Activated CD8-positive, alpha-beta memory T cell treated with anti-CD3 and anti-CD28 coated beads for 24 hours (primary cell): ENCODE measurements at regions not wholly inside any gene's neighbourhood (a gene's known extent, or its start where the extent isn't known, plus 50 kb on each side); places are given as distances from the start of the nearest gene placed in this dataset.
"Not testable (repeated sequence)": the region's sequence is repeated elsewhere in the genome, so short reads cannot be mapped to it uniquely, and the experiment has no call there.

Experiments used
- DNase-seq: peaks from one replicate; pipeline ENCODE4 v3.0.0-alpha.2; 2020

DNA sequence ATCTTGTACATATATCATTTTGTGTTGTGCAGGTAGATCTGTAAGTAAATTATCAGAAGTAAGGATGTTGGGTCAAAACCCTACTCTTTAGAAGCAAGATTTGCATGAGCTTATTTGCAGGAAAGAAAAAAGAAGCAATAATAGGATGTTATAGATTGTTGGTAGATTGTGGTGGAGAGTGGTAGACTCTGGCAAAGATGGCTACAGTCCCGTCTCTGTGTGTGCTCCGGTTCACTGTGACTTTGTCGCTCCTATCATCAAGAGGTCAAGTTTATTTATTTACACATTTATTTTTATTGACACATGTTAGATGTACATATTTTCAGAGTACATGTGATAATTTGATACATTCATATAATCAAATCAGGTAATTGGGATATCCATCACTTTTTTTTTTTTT lies 81.0 kb upstream of the NDUFV2 start:
- DNase-seq, result no peak

DNA sequence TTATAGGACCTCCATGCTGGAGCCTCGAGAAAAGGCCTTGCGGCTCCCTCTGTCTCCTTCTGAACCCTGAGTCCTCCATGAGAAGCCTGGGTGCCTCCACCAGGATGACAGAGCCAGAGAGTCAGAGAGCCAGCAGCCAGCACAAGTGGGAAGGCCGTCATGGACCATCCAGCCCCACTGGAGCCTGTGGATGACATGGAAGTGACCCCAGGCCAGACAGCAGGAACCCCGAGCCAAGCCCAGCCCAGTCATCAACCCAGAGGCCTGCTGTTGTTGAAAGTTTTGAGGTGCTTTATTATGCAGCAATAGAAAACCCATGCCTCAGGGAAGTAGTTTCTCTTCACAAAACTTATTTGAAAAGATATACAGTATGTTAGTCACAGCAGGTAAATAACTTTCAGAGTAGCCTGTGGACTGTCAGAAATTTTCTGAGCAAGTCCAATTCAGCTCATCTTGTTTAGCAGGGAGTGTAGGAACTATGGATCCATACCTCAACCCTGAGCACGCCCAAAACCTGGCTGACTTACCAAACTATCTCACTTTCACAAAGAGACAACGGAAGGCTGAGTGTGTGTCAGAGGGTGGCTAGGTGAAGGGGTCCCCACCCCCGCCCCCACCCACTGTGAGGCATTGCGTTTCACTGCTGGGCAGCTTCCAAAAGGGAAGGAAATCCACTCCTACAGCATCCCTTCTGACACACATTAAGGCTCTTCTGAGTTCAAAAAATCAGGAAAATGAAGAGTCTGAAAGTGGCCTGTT lies 79.9 kb upstream of the NDUFV2 start:
- no peak for DNase-seq

DNA sequence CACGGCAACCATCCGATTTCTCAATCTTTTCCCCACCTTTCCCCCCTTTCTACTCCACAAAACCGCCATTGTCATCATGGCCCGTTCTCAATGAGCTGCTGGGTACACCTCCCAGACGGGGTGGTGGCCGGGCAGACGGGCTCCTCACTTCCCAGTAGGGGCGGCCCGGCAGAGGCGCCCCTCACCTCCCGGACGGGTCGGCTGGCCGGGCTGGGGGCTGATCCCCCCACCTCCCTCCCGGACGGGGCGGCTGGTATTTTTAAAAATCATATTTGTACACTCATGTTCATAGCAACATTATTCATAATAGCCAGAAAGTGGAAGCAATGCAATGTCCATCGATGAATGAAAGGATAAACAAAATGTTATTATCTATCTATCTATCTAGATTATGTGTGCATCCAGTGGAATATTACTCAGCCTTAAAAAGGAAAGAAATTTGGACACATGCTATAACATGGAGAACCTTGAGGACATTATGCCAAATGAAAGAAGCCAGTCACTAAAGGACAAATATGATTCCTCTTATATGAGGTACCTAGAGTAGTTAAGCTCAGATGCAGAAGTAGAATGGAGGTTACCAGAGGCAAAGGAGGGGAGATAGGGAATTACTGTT lies 78.4 kb upstream of the NDUFV2 start:
- DNase-seq, result not testable (repeated sequence)

DNA sequence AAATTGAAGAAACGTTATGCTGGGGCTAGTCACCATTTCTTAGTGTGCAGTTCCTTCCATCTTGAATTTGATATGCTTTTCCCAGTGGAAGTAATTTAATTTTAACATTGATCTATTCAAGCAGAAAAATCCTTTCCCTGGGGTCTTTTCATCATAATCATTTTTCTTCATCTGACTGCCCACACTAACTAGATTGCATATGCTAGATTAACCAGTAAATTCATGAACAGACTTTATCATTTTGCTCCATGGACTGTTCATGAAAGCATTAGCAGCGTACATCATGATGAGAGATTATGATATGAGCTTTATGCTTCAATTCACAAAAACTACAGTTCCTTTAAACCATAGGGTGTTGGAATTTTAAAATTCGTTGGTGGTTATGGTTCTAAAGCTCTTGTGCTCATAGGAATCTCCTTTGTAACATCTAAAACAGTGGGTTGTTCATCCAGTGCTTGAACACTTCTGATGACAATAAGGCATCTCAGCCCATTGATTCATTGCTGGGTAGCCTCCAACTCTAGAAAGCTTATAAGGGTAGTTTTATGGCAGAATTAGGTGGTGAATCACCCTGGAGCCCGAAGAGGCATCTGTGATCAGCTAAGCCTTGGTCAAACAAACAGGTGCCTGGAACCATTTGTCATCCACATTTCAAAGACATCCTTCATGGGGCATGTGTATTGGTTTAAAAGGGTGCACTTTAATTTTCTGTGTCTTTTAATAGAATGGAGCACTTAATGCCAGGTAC lies 77.2 kb upstream of the NDUFV2 start:
- no peak for DNase-seq

DNA sequence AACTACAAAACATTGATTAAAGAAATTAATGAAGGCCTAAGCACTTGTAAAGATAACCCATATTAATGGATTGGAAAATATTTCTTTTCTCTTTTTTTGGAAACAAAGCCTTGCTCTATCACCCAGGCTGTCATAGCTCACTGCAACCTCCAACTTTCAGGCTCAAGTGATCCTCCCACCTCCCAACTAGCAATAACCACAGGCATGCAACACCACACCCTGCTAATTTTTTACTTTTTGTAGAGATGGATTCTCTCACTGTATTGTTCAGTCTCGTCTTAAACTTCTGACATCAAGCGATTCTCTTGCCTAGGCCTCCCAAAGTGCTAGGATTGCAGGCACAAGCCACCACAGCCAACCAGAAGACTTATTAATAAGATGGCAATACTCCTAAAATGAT lies 73.4 kb upstream of the NDUFV2 start:
- no peak for DNase-seq

DNA sequence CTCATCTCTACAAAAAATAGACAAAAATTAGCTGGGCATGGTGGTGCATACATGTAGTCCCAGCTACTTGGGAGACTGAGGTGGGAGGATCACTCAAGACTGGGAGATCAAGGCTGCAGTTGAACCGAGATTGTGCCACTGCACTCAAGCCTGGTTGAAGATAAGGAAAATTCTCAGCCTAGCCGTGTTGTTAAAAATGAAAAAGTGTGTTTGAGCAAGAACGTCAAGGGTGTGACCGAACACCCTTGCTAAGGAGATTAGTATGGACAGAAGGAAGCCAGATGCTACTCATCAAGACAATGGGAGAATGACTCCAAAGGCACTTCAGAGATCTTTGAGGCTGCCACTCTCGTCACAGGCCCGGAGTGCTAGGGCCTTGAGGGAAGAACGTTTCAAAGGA lies 70.0 kb upstream of the NDUFV2 start:
- DNase-seq, result no peak

DNA sequence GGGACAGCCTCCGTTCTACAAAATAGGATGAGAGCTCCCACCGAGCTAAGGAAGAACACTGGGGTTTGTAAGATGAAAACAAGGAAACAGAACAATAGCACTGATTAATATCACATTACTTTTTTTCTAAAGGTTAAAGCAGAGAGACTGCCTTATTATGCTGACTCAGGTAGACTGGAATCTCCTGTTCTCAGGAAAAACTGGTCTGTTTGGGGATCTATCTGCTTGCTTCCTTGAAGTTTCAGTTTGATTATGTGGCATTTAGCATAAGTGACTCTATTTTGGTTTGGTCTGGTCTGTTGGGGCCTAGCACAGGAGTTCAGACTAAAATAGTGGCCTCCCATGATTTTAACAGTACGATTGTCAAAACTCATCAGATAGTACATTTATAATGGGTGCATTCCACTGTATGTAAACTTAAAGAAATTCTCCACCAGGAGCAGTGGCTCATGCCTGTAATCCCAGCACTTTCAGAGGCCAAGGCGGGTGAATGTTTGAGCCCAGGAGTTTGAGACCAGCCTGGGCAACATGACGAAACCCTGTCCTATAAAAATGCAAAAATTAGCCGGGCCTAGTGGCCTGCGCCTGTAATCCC lies 64.1 kb upstream of the NDUFV2 start:
- no peak for DNase-seq

DNA sequence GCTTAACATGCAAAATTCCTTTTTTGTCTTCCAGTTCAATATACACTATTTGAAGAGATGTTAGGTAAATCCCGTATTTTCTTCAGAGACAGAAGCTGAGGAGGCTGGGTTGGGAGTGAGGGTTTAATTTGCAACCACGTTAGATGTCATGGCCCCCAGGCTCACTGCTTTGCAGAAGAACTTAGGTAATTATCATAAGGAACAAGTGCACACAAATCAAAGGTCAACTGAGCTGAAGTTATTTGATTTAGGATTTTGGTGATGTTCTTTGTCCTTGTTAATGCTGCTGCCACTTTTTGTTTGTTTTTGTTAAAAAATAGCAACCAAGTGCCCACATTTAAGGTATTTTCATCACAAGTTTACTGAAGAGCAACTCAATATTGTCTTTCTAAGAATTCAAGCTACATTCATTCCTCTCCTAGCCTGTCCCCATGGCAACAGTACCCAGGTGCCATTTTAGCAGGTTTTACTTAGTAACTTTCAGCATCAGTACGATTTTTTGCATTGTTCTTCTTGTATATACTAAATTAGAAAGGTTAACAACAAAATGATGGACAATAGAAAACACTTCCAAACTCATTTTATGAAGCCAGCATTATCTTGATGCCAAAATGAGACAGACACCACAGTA lies 62.9 kb upstream of the NDUFV2 start:
- DNase-seq, result no peak

DNA sequence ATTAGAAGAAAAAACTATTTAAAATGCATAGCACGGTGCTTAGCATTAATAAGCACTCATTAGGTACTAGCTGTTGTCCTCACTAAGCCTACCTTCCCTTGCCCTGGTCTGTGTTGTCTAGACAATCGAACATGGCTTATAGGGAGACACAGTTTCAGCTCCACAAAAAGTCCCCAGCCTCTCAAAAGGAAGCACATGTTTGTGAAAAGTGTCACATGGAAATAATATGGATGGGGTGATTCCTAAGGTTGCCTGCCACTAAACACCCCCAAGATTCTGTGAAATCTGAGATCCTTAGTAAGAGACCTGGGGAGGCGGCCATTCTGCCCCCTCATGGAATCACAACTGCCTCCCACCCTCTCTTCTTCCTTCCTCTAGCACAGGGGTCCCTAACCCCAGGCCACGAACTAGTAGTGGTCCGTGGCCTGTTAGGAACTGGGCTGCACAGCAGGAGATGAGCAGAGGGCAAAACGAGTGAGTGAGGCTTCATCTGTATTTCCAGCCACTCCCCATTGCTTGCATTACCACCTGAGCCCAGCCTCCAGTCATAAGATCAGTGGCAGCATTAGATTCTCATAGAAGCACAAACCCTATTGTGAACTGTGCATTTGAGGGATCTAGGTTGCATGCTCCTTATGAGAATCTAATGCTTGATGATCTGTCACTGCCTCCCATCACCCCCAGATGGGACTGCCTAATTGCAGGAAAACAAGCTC lies 59.6 kb upstream of the NDUFV2 start:
- DNase-seq, result no peak

DNA sequence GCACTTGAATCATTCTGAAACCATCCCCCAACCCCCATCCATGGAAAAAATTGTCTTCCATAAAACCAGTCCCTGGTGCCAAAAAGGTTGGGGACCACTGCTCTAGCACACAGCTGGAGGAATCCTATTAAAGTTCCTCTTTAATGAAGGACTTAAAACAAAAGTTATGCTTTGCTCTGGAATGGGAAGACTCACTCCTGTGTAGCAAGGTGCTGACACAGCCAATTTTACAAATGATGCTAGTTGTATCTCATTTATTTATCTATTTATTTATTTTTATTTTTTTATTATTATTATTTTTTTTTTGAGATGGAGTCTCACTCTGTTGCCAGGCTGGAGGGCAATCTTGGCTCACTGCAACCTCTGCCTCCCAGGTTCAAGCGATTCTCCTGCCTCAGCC lies 58.9 kb upstream of the NDUFV2 start:
- DNase-seq, result no peak

DNA sequence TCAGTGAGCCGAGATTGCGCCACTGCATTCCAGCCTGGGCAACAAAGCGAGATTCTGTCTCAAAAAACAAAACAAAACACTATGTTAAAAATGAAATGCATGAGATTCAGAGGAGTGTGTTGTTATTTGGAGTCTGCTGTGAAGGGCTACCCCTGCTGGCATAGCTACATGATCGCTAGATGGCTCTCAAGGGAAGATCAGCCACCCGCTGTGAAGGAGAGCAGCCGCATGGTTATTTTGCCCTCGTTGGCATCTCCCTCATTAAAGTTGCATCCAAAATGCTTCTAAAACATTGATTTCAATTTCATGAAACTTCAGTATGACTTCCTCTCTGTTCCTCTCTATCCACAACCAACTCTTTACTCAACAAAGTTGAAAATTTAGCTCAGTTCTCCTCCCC lies 54.8 kb upstream of the NDUFV2 start:
- DNase-seq, result no peak

DNA sequence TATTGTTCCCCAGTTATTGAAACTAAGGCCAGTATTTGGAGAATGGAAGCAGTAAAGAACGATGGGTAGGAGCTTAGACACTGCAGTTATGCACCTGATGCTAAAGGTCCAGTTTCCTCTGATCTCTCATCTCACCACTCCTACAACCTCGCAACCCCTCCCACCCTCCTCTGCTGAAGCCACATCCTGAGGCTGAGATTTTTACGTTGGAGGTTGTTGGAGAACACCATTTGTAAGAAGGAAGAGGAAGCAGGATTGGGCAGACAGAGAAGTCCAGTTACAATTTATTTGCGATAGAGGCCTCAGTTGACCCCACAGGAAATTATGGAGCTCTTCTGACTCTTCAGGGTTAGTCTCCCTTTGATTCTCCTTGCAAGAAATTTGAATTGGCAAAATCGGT lies 54.3 kb upstream of the NDUFV2 start:
- DNase-seq, result no peak

DNA sequence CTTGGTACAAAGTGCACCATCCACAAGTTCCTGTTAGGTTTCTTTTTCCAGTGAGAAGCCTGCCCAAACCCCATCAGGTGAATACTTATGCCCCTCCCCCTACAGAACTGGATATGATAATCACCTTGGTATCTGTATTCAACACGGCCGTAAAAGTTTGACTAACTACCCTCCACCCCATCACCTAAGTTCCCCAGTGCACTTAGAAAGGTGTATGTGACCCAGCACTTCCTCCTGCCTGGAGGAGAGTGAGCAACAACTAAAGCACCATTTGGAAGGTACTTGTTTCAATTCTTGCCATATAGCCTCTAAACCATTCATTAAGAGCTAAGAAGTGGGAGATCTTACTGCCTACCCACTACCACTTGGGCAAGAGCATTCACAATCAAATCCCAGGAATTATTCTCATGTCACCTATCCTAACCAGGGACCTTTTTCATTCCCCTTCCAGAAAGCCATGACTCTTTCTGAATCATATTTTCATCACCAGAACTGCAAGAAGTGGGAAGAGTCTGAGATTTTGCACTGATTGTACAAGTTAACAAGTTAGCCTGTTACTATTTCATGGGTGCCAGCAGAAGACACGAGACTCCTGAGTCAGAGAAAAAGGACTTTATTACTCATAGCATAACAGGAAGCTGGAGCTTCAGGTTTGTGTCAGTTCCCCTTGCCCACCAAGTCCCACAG lies 53.5 kb upstream of the NDUFV2 start:
- no peak for DNase-seq

DNA sequence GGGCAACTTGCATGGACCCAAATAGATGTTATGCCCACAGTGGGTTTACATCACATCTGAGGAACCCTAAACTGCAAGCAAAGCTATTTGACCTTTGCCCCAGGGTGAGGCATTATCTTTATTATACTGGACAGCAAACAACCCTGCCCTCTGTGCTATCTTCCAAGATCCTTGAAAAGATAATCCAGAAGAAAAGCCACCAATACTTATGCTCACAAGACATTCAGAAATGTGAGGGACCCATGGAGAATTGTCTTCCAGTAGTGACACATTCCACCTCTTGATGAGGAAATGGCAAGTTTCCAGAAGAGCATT lies 53.0 kb upstream of the NDUFV2 start:
- no peak for DNase-seq

DNA sequence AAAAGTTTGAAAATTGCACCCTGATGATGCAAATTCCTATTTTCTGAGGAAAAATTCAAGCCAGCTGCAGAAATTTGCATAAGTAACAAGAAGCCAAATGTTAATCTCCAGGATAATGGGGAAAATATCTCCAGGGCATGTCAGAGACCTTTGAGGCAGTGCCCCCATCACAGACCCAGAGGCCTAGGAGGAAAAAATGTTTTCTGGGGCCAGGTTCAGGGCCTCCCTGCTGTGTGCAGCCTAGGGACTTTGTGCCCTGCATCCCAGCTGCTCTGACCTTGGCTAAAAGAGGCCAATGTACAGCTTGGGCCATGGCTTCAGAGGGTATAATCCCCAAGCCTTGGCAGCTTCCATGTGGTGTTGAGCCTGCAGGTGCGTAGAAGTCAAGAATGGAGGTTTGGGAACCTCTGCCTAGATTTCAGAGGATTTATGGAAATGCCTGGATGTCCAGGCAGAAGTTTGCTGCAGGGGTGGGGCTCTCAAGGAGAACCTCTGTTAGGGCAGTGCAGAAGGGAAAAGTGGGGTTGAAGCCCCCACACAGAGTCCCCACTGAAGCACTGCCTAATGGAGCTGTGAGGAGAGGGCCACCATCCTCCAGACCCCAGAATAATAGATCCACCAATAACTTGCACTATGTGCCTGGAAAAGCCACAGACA lies 51.7 kb upstream of the NDUFV2 start:
- DNase-seq, result not testable (repeated sequence)
